NCI-H1930 (cell line): ENCODE measurements at regions not wholly inside any gene's neighbourhood (a gene's known extent, or its start where the extent isn't known, plus 50 kb on each side); places are given as distances from the start of the nearest gene placed in this dataset.
"Not testable (repeated sequence)": the region's sequence is repeated elsewhere in the genome, so short reads cannot be mapped to it uniquely, and the experiment has no call there.

Experiments
- DNase-seq, 2 experiments: peaks; one replicate each; lab custom pipeline; 2025; lab: John Stamatoyannopoulos, UW

- DNase-seq: no peak
Observed at GRCh38 chr6:90463359-90463758, 123.5 kb downstream of the MAP3K7 start.

- no peak for DNase-seq
Observed at GRCh38 chr6:90462102-90462501, 124.8 kb downstream of the MAP3K7 start.

GRCh38 chr6:90461383-90461782 lies 125.5 kb downstream of the MAP3K7 start:
- DNase-seq: no peak

GRCh38 chr6:90460051-90460450 lies 126.8 kb downstream of the MAP3K7 start:
- no peak for DNase-seq

- DNase-seq: no peak
Observed at GRCh38 chr6:90459225-90459758, 127.6 kb downstream of the MAP3K7 start.

GRCh38 chr6:90458353-90459224 lies 128.3 kb downstream of the MAP3K7 start:
- no peak for DNase-seq

- DNase-seq: no peak
Observed at GRCh38 chr6:90457867-90458259, 129.0 kb downstream of the MAP3K7 start.

GRCh38 chr6:90456997-90457866 lies 129.6 kb downstream of the MAP3K7 start:
- DNase-seq: not testable (repeated sequence)

- DNase-seq: no peak
Observed at GRCh38 chr6:90456001-90456400, 130.9 kb downstream of the MAP3K7 start.

GRCh38 chr6:90454836-90455427 lies 131.9 kb downstream of the MAP3K7 start:
- DNase-seq: no peak

- DNase-seq: no peak
Observed at GRCh38 chr6:90450268-90450953, 136.5 kb downstream of the MAP3K7 start.

- no peak for DNase-seq
Observed at GRCh38 chr6:90449311-90449710, 137.6 kb downstream of the MAP3K7 start.

GRCh38 chr6:90448836-90449235 lies 138.0 kb downstream of the MAP3K7 start:
- no peak for DNase-seq

GRCh38 chr6:90446164-90446563 lies 140.7 kb downstream of the MAP3K7 start:
- DNase-seq: no peak

- no peak for DNase-seq
Observed at GRCh38 chr6:90445533-90446108, 141.3 kb downstream of the MAP3K7 start.

GRCh38 chr6:90444160-90444714 lies 142.6 kb downstream of the MAP3K7 start:
- no peak for DNase-seq

GRCh38 chr6:90442366-90442765 lies 144.5 kb downstream of the MAP3K7 start:
- DNase-seq: no peak

- no peak for DNase-seq
Observed at GRCh38 chr6:90440586-90441283, 144.1 kb upstream of the BACH2 start.

GRCh38 chr6:90439586-90439985 lies 142.9 kb upstream of the BACH2 start:
- no peak for DNase-seq

- DNase-seq: no peak
Observed at GRCh38 chr6:90436403-90436802, 139.8 kb upstream of the BACH2 start.
